Uterus (tissue), 2 donors: ENCODE measurements at regions not wholly inside any gene's neighbourhood (a gene's known extent, or its start where the extent isn't known, plus 50 kb on each side); places are given as distances from the start of the nearest gene placed in this dataset.

Experiments used
- POLR2A ChIP-seq, 2 donors: fragments of 450-650 bp; IDR thresholded peaks; one replicate each; pipeline ENCODE4 v1.6.1; 2016; ENCODE audit warnings: antibody characterized with exemption in 2 of 2, mild to moderate bottlenecking in 1 of 2, moderate library complexity in 1 of 2
- TF ChIP-seq, protein P1 (sequence below), 4 experiments: fragments of 200-600 bp in 2 of 4; fragments of 450-650 bp in 2 of 4; sonication (generic) in 2 of 4; IDR thresholded peaks; one replicate each; pipeline ENCODE4 v1.5.1; 2016 to 2019; ENCODE audit warnings: antibody characterized with exemption in 4 of 4, mild to moderate bottlenecking in 2 of 4, moderate library complexity in 1 of 4

DNA sequence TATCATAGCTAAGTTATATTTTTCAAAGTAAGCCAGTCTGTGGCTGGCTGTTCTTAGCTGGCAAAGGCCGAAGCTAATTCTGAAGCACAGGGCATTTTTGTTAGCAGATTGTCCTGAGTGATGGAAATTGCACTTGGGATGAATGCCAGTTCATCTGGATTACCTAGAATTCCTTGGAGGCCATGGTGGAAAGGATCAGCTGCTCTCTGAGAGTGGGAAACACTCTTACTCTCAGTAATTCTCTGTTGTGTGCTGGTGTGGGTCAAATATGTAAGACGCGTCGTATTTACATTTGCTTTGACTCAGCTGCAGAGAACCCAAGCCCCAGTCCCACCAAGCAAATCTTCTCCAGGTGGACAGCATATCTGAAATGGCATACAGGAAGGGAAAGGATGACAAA is 60.7 kb upstream of the C1QTNF9B start:
- TF ChIP-seq, protein P1, sequence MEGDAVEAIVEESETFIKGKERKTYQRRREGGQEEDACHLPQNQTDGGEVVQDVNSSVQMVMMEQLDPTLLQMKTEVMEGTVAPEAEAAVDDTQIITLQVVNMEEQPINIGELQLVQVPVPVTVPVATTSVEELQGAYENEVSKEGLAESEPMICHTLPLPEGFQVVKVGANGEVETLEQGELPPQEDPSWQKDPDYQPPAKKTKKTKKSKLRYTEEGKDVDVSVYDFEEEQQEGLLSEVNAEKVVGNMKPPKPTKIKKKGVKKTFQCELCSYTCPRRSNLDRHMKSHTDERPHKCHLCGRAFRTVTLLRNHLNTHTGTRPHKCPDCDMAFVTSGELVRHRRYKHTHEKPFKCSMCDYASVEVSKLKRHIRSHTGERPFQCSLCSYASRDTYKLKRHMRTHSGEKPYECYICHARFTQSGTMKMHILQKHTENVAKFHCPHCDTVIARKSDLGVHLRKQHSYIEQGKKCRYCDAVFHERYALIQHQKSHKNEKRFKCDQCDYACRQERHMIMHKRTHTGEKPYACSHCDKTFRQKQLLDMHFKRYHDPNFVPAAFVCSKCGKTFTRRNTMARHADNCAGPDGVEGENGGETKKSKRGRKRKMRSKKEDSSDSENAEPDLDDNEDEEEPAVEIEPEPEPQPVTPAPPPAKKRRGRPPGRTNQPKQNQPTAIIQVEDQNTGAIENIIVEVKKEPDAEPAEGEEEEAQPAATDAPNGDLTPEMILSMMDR (IDR thresholded peaks at IDR 0.05): no peak
- no peak for TF ChIP-seq POLR2A (IDR thresholded peaks at IDR 0.05)
